GM12865 (cell line): ENCODE measurements at regions not wholly inside any gene's neighbourhood (a gene's known extent, or its start where the extent isn't known, plus 50 kb on each side); places are given as distances from the start of the nearest gene placed in this dataset.

ENCODE experiments used
- DNase-seq: peaks from one replicate; pipeline ENCODE4 v3.0.0; 2010; ENCODE audit warnings: low read depth
- H3K4me3 ChIP-seq: 2 replicates; pipeline ENCODE4 v1.5.1; 2011; ENCODE audit warnings: mild to moderate bottlenecking, low read depth, low read length, control low read depth
- CTCF ChIP-seq: IDR thresholded peaks from 2 replicates; pipeline ENCODE4 v1.5.1; 2011; ENCODE audit warnings: low read length, control low read depth, low read depth, inconsistent platforms; ENCODE audit not compliant: insufficient read depth; ENCODE audit errors: missing control alignments

GRCh38 chr13:42684226-42684625 is 97.2 kb upstream of the FAM216B start:
- no peak for TF ChIP-seq CTCF
- no peak for DNase-seq
- H3K4me3 ChIP-seq: no peak overlapping the region

- TF ChIP-seq CTCF: no peak
- H3K4me3 ChIP-seq: no peak overlapping the region
- DNase-seq: no peak
These were observed 95.6 kb upstream of the FAM216B start for GRCh38 chr13:42685751-42686150.

- DNase-seq: no peak
- no peak for TF ChIP-seq CTCF
These were observed 95.2 kb upstream of the FAM216B start for GRCh38 chr13:42686165-42686564.

DNA sequence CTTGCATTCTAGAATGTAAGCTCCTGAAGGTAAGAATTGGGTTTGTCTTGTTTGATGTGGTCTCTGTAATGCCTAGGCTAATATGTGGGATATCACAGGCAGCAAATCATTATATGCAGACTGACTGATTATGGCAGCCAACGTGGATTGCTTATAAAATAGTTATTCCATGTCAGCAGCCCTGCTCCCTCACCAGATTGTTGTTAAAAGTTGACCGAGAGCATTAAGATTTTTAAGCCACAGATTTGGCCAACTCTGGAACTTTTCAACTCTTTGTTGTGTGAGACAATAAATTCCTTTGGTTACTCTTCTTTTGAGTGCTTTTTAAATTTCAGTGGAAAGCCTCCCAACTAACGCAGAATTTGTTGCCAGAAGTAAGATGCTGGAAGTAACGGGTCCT is 92.6 kb upstream of the FAM216B start:
- TF ChIP-seq CTCF: no peak
- no peak overlapping the region for H3K4me3 ChIP-seq
- no peak for DNase-seq

More at GRCh38 chr13:42686165-42686564, 95.2 kb upstream of the FAM216B start:
- H3K4me3 ChIP-seq: no peak overlapping the region

DNA sequence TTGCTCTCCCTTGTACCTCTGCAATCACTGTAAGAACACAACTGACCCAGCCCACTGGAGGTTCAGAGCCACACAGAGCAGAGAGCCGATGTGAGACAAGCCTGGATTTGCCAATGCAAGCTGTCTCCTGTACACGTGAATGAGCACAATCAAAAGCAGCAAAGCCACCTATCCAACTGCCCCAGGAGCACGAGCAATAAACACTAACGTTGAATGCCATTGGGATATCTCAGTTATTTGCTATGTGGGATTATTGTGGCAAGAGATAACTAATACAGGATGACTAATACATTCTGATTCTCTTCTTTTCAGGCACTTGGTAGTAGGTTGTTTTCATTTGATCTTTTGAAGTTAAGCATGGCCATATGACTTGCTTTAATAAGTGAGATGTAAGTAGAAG is 85.2 kb upstream of the FAM216B start:
- no peak overlapping the region for H3K4me3 ChIP-seq
- no peak for TF ChIP-seq CTCF
- no peak for DNase-seq

GRCh38 chr13:42699912-42700311 is 81.5 kb upstream of the FAM216B start:
- no peak for TF ChIP-seq CTCF
- DNase-seq: no peak
- H3K4me3 ChIP-seq: no peak overlapping the region

DNA sequence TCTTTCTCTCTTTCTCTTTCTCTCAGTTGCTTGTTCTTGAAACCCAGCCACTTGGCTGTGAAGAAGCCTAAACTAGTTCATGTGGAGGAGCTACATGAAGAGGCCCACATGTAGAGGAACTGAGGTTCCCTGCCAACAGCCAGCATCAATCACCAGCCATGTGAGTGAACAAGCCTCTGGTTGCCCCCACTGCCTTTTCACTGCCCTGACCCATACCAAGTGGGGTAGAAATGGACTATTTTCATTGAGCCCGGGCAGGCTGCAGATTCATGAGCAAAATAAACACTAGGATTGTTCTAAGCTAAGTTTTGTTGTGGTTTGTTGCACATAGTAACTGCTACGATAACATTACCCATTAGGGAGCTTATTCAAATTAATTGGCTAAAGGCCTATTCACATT is 78.7 kb upstream of the FAM216B start:
- TF ChIP-seq CTCF: no peak
- no peak overlapping the region for H3K4me3 ChIP-seq
- no peak for DNase-seq
